ENCODE measurements at regions not wholly inside any gene's neighbourhood (a gene's known extent, or its start where the extent isn't known, plus 50 kb on each side); places are given as distances from the start of the nearest gene placed in this dataset.
"Not testable (repeated sequence)": the region's sequence is repeated elsewhere in the genome, so short reads cannot be mapped to it uniquely, and the experiment has no call there.

GRCh38 chr6:137283940-137284810 is 65.0 kb upstream of the IFNGR1 start (continued):
- TF ChIP-seq ZSCAN18 (CRISPR knock-in tag; IDR thresholded peaks at IDR 0.05), result no peak

GRCh38 chr6:137283080-137283479 is 63.9 kb upstream of the IFNGR1 start:
- no peaks in the 10 kb centered on the region for H3K36me3 Mint-ChIP-seq
- POLR2A ChIA-PET, result no interaction called here
- DNase-seq (ENCODE audit: low spot score), result no peak
- H3K9me3 Mint-ChIP-seq, result peaks cover 12% of the 10 kb centered on the region
- CTCF ChIA-PET, result no interaction called here
- TF ChIP-seq TCF7 (CRISPR knock-in tag; IDR thresholded peaks at IDR 0.05; ENCODE audit: low read depth) (no peak), MLX (CRISPR knock-in tag; IDR thresholded peaks at IDR 0.05) (no peak), SP1 (CRISPR knock-in tag; conservative IDR thresholded peaks at IDR 0.05) (no peak), HMGA2 (CRISPR knock-in tag; IDR thresholded peaks at IDR 0.05) (no peak), ATF1 (CRISPR knock-in tag; IDR thresholded peaks at IDR 0.05) (no peak), ZNF219 (CRISPR knock-in tag; IDR thresholded peaks at IDR 0.05; ENCODE audit: borderline replicate concordance) (no peak), NFE2L1 (CRISPR knock-in tag; IDR thresholded peaks at IDR 0.05) (no peak), RELA (CRISPR knock-in tag; IDR thresholded peaks at IDR 0.05; ENCODE audit: borderline replicate concordance) (no peak), HMGXB4 (CRISPR knock-in tag; IDR thresholded peaks at IDR 0.05) (no peak), SMAD4 (CRISPR knock-in tag; IDR thresholded peaks at IDR 0.05) (no peak), GABPB1 (CRISPR knock-in tag; IDR thresholded peaks at IDR 0.05) (no peak), CREM (CRISPR knock-in tag; IDR thresholded peaks at IDR 0.05) (no peak), ZNF232 (CRISPR knock-in tag; IDR thresholded peaks at IDR 0.05) (no peak), E2F4 (CRISPR knock-in tag; IDR thresholded peaks at IDR 0.05; ENCODE audit: borderline replicate concordance, low read depth) (no peak), RORB (CRISPR knock-in tag; IDR thresholded peaks at IDR 0.05) (no peak), NR2C2 (CRISPR knock-in tag; IDR thresholded peaks at IDR 0.05) (no peak), MXD4 (CRISPR knock-in tag; IDR thresholded peaks at IDR 0.05; ENCODE audit: borderline replicate concordance) (no peak), ATF3 (CRISPR knock-in tag; conservative IDR thresholded peaks at IDR 0.05) (no peak)
- no peak overlapping the region for H3K27ac Mint-ChIP-seq
- no peak overlapping the region for H3K4me3 Mint-ChIP-seq
- ATAC-seq, result no peak
- peaks cover 19% of the 10 kb centered on the region for H3K27me3 Mint-ChIP-seq (ENCODE audit: low read depth)
- H3K4me1 Mint-ChIP-seq, result peaks cover 4% of the 10 kb centered on the region

- no peak for DNase-seq (ENCODE audit: low spot score)
- peaks cover 5% of the 10 kb centered on the region; the same call in 1 of the 2 replicates for H3K9me3 Mint-ChIP-seq
- TF ChIP-seq ZNF317 (CRISPR knock-in tag; IDR thresholded peaks at IDR 0.05; ENCODE audit: borderline replicate concordance, low read depth) (no peak), ZMAT4 (CRISPR knock-in tag; IDR thresholded peaks at IDR 0.05) (no peak), ZNF232 (CRISPR knock-in tag; IDR thresholded peaks at IDR 0.05) (no peak), USF1 (CRISPR knock-in tag; IDR thresholded peaks at IDR 0.05) (no peak), NR3C1 (CRISPR knock-in tag; conservative IDR thresholded peaks at IDR 0.05; ENCODE audit: low read depth) (no peak)
- H3K27me3 Mint-ChIP-seq (ENCODE audit: low read depth), result peaks cover 19% of the 10 kb centered on the region
- no peak overlapping the region for H3K4me3 Mint-ChIP-seq
- H3K4me1 Mint-ChIP-seq, result peaks cover 9% of the 10 kb centered on the region
- ChIA-PET POLR2A (no interaction called here), CTCF (no interaction called here)
- H3K27ac Mint-ChIP-seq, result no peak overlapping the region
- no peaks in the 10 kb centered on the region for H3K36me3 Mint-ChIP-seq
- ATAC-seq, result no peak
These were observed 63.1 kb upstream of the IFNGR1 start for GRCh38 chr6:137282254-137282653.

GRCh38 chr6:137279279-137279678 is 60.1 kb upstream of the IFNGR1 start:
- ChIA-PET CTCF (interaction anchor here (1.8 to 2.4 kb wide), 2 partner anchors 18 to 35 kb away, joined by 7 to 8 read pairs; no protein-coding TSS in a partner anchor), POLR2A (interaction anchor here (0.5 kb wide), 1 partner anchor 22 kb away, joined by 3 read pairs; no protein-coding TSS in a partner anchor)
- not testable (repeated sequence) for H3K27ac Mint-ChIP-seq; H3K9me3 Mint-ChIP-seq; ATAC-seq; DNase-seq (ENCODE audit: low spot score); H3K4me1 Mint-ChIP-seq; H3K4me3 Mint-ChIP-seq; H3K36me3 Mint-ChIP-seq
- peaks cover 12% of the 10 kb centered on the region for H3K27me3 Mint-ChIP-seq (ENCODE audit: low read depth)
